ENCODE measurements at regions not wholly inside any gene's neighbourhood (a gene's known extent, or its start where the extent isn't known, plus 50 kb on each side); places are given as distances from the start of the nearest gene placed in this dataset.

- TF ChIP-seq CTCF (IDR thresholded peaks at IDR 0.05) = no peak
- TF ChIP-seq POLR2A (IDR thresholded peaks at IDR 0.05) = no peak
Observed at GRCh38 chr9:30280229-30280900, 2104.1 kb upstream of the ACO1 start.

Data from lower leg skin (tissue), 3 donors.